ENCODE measurements at regions not wholly inside any gene's neighbourhood (a gene's known extent, or its start where the extent isn't known, plus 50 kb on each side); places are given as distances from the start of the nearest gene placed in this dataset.
"Not testable (repeated sequence)": the region's sequence is repeated elsewhere in the genome, so short reads cannot be mapped to it uniquely, and the experiment has no call there.

DNA sequence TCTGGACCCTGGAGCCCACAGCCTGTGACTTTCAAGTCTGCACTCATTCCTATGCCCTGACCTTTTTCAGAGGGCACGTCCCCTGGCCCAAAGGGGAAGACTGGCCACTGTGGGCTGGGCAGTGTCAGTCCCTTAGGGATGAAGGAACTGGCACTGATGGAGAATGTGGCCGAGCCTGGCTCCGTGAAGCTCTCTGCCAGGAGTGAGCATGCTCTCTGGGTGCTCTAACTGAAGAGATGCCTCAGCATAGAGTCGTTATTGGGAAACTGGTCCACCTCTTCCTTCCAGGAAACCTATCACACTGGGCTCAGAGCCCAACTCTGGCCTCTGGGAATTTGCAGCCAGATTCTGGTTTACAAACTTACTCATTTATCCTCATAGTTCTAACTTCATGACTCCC is 87.3 kb upstream of the OSBPL11 start:
- TF ChIP-seq POLR2AphosphoS5, EP300, POLR2A (IDR thresholded peaks at IDR 0.05): not testable (repeated sequence)
- TF ChIP-seq, protein P1, sequence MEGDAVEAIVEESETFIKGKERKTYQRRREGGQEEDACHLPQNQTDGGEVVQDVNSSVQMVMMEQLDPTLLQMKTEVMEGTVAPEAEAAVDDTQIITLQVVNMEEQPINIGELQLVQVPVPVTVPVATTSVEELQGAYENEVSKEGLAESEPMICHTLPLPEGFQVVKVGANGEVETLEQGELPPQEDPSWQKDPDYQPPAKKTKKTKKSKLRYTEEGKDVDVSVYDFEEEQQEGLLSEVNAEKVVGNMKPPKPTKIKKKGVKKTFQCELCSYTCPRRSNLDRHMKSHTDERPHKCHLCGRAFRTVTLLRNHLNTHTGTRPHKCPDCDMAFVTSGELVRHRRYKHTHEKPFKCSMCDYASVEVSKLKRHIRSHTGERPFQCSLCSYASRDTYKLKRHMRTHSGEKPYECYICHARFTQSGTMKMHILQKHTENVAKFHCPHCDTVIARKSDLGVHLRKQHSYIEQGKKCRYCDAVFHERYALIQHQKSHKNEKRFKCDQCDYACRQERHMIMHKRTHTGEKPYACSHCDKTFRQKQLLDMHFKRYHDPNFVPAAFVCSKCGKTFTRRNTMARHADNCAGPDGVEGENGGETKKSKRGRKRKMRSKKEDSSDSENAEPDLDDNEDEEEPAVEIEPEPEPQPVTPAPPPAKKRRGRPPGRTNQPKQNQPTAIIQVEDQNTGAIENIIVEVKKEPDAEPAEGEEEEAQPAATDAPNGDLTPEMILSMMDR (IDR thresholded peaks at IDR 0.05): not testable (repeated sequence)
